Neural progenitor cell (in vitro differentiated cells): ENCODE measurements at regions not wholly inside any gene's neighbourhood (a gene's known extent, or its start where the extent isn't known, plus 50 kb on each side); places are given as distances from the start of the nearest gene placed in this dataset.

Experiments used
- DNase-seq: peaks from one replicate; pipeline ENCODE4 v3.0.0-alpha.2; 2016; ENCODE audit warnings: low spot score
- H2AFZ ChIP-seq: fragments of 200-600 bp; sonication (generic); replicated peaks from 2 replicates; pipeline ENCODE4 v1.6.1; 2016; ENCODE audit warnings: antibody characterized with exemption
- H3F3A ChIP-seq: fragments of 200-600 bp; sonication (generic); 2 replicates; pipeline ENCODE4 v1.6.1; 2016; ENCODE audit warnings: antibody characterized with exemption, low read depth
- H3K27ac ChIP-seq: fragments of 200-600 bp; sonication (generic); 2 replicates; pipeline ENCODE4 v1.5.1; 2016; ENCODE audit warnings: mild to moderate bottlenecking
- H3K27me3 ChIP-seq: fragments of 200-600 bp; sonication (generic); 2 replicates; pipeline ENCODE4 v1.6.1; 2016; ENCODE audit warnings: mild to moderate bottlenecking, moderate library complexity
- H3K36me3 ChIP-seq: fragments of 200-600 bp; sonication (generic); 2 replicates; pipeline ENCODE4 v1.5.1; 2016
- H3K4me1 ChIP-seq: fragments of 200-600 bp; sonication (generic); 2 replicates; pipeline ENCODE4 v1.6.1; 2016; ENCODE audit warnings: mixed run types
- H3K4me2 ChIP-seq: fragments of 200-600 bp; sonication (generic); 2 replicates; pipeline ENCODE4 v1.6.1; 2016
- H3K4me3 ChIP-seq: fragments of 200-600 bp; sonication (generic); 2 replicates; pipeline ENCODE4 v1.5.1; 2016
- H3K79me2 ChIP-seq: fragments of 200-600 bp; sonication (generic); 2 replicates; pipeline ENCODE4 v1.6.1; 2016; ENCODE audit warnings: low read depth
- H3K9ac ChIP-seq: fragments of 200-600 bp; sonication (generic); 2 replicates; pipeline ENCODE4 v1.6.1; 2016
- H3K9me3 ChIP-seq: fragments of 200-600 bp; sonication (generic); 2 replicates; pipeline ENCODE4 v1.5.1; 2016; ENCODE audit warnings: low read depth
- H4K20me1 ChIP-seq: fragments of 200-600 bp; sonication (generic); 2 replicates; pipeline ENCODE4 v1.6.1; 2016; ENCODE audit warnings: low read depth
- H3K27ac Mint-ChIP-seq: 3 replicates; pipeline ENCODE4 v1.8.0; 2021; ENCODE audit warnings: mixed read lengths
- H3K27me3 Mint-ChIP-seq: 2 replicates; pipeline ENCODE4 v1.8.0; 2022; ENCODE audit warnings: low read depth, mild to moderate bottlenecking, inconsistent platforms, moderate library complexity, mixed read lengths; ENCODE audit not compliant: insufficient read depth
- H3K36me3 Mint-ChIP-seq: 3 replicates; pipeline ENCODE4 v1.8.0; 2021; ENCODE audit warnings: mixed read lengths
- H3K4me1 Mint-ChIP-seq: 3 replicates; pipeline ENCODE4 v1.8.0; 2021; ENCODE audit warnings: mixed read lengths
- H3K4me3 Mint-ChIP-seq: 3 replicates; pipeline ENCODE4 v1.8.0; 2021; ENCODE audit warnings: mild to moderate bottlenecking, moderate library complexity, mixed read lengths
- H3K9me3 Mint-ChIP-seq: 3 replicates; pipeline ENCODE4 v1.8.0; 2020; ENCODE audit warnings: mixed read lengths
- EZH2 ChIP-seq: fragments of 200-600 bp; sonication (generic); IDR thresholded peaks from 2 replicates; pipeline ENCODE4 v1.6.1; 2017; ENCODE audit warnings: antibody characterized with exemption, mild to moderate bottlenecking, moderate library complexity
- EZH2phosphoT487 ChIP-seq: fragments of 200-600 bp; sonication (generic); IDR thresholded peaks from 2 replicates; pipeline ENCODE4 v1.6.1; 2017; ENCODE audit warnings: antibody characterized with exemption
- TF ChIP-seq, protein P1 (sequence below): fragments of 200-600 bp; sonication (generic); IDR thresholded peaks from 2 replicates; pipeline ENCODE4 v1.5.1; 2017; ENCODE audit warnings: antibody characterized with exemption, mild to moderate bottlenecking

DNA sequence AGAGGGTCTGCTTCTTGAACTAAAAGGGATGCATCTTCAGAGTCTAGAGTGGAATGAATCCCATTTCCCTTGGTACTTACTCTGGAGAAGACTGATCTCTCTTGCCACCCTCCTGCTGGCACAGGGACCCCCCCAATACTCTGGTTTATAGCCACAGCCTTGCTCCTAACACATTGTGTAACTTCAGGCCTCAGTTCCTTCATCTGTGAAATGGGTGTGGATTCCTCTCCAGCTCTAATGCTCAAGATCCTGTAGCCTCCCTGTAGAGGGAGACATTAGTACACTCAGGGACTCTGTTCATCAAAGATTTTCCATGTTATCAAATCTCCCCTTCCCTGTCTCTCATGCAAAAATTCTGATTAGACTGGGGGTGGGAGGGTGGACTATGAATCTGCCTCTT, 315.7 kb upstream of the MOCS1 start:
- Histone ChIP-seq H3F3A (no peaks in the 10 kb centered on the region), H3K9ac (no peak overlapping the region), H3K79me2 (no peaks in the 10 kb centered on the region), H3K9me3 (no peaks in the 10 kb centered on the region), H3K36me3 (no peaks in the 10 kb centered on the region), H4K20me1 (no peaks in the 10 kb centered on the region), H3K4me3 (no peak overlapping the region), H3K27ac (no peak overlapping the region), H2AFZ (no peak overlapping the region), H3K4me1 (no peaks in the 10 kb centered on the region), H3K4me2 (no peak overlapping the region), H3K27me3 (no peaks in the 10 kb centered on the region)
- no peak for DNase-seq
- H3K36me3 Mint-ChIP-seq = no peaks in the 10 kb centered on the region
- H3K9me3 Mint-ChIP-seq = no peaks in the 10 kb centered on the region
- no peaks in the 10 kb centered on the region for H3K4me1 Mint-ChIP-seq
- no peak overlapping the region for H3K4me3 Mint-ChIP-seq
- TF ChIP-seq EZH2phosphoT487 (no peak), EZH2 (no peak)
- TF ChIP-seq, protein P1, sequence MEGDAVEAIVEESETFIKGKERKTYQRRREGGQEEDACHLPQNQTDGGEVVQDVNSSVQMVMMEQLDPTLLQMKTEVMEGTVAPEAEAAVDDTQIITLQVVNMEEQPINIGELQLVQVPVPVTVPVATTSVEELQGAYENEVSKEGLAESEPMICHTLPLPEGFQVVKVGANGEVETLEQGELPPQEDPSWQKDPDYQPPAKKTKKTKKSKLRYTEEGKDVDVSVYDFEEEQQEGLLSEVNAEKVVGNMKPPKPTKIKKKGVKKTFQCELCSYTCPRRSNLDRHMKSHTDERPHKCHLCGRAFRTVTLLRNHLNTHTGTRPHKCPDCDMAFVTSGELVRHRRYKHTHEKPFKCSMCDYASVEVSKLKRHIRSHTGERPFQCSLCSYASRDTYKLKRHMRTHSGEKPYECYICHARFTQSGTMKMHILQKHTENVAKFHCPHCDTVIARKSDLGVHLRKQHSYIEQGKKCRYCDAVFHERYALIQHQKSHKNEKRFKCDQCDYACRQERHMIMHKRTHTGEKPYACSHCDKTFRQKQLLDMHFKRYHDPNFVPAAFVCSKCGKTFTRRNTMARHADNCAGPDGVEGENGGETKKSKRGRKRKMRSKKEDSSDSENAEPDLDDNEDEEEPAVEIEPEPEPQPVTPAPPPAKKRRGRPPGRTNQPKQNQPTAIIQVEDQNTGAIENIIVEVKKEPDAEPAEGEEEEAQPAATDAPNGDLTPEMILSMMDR = no peak
- no peak overlapping the region for H3K27ac Mint-ChIP-seq
- no peaks in the 10 kb centered on the region for H3K27me3 Mint-ChIP-seq

DNA sequence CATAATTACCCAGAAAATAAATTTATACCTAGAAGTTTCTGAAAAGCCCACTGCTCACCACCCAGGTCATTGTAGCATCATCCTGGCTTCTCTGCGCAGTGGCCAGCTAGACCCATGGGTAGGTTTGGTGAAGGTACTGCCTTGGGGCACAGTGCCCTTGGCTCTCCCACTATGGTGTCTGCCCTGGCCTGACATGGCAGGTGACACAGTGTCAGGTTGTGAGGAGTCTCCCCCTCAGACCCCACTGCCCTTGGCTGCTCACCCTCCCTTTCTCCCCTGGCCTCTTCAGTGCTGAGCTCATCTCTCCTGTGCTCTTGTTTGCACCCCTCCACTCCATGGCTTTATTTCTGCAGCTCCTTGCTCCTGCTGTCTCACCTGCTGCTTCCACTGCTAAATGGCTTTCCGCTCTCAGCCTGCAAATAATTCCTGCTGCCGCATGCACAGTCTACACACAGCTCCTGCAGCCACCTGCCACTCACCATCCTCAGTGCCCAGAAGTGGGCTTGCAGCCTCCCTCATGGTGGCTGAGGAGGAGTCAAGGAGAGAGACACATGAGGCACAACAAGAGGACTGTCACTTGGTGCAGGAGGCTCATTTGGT, 313.4 kb upstream of the MOCS1 start:
- DNase-seq = no peak
- no peaks in the 10 kb centered on the region for H3K9me3 Mint-ChIP-seq

GRCh38 chr6:40244699-40245098, 310.4 kb upstream of the MOCS1 start:
- Histone ChIP-seq H3K4me1 (no peaks in the 10 kb centered on the region), H3K79me2 (no peaks in the 10 kb centered on the region), H4K20me1 (no peaks in the 10 kb centered on the region), H3K4me3 (no peak overlapping the region), H3K27me3 (no peaks in the 10 kb centered on the region), H3F3A (no peaks in the 10 kb centered on the region), H3K9me3 (no peaks in the 10 kb centered on the region), H3K36me3 (no peaks in the 10 kb centered on the region), H3K4me2 (no peak overlapping the region), H3K27ac (no peak overlapping the region), H3K9ac (no peak overlapping the region), H2AFZ (no peak overlapping the region)
- no peaks in the 10 kb centered on the region for H3K36me3 Mint-ChIP-seq
- H3K4me1 Mint-ChIP-seq = no peaks in the 10 kb centered on the region
- TF ChIP-seq EZH2phosphoT487 (no peak), EZH2 (no peak)
- TF ChIP-seq, protein P1 = no peak
- H3K27me3 Mint-ChIP-seq = peaks cover 7% of the 10 kb centered on the region
- no peaks in the 10 kb centered on the region for H3K9me3 Mint-ChIP-seq
- no peak overlapping the region for H3K4me3 Mint-ChIP-seq
- DNase-seq = no peak
- H3K27ac Mint-ChIP-seq = no peak overlapping the region

More for the DNA sequence above, 313.4 kb upstream of the MOCS1 start:
- Histone ChIP-seq H2AFZ (no peak overlapping the region), H3K36me3 (no peaks in the 10 kb centered on the region), H3K4me2 (no peak overlapping the region), H3K9ac (no peak overlapping the region), H3K27ac (no peak overlapping the region), H3K4me1 (no peaks in the 10 kb centered on the region), H3K79me2 (no peaks in the 10 kb centered on the region), H4K20me1 (no peaks in the 10 kb centered on the region), H3K4me3 (no peak overlapping the region), H3K9me3 (no peaks in the 10 kb centered on the region), H3F3A (no peaks in the 10 kb centered on the region), H3K27me3 (no peaks in the 10 kb centered on the region)
- no peak overlapping the region for H3K4me3 Mint-ChIP-seq
- no peak overlapping the region for H3K27ac Mint-ChIP-seq
- H3K4me1 Mint-ChIP-seq = no peaks in the 10 kb centered on the region
- no peak for TF ChIP-seq EZH2phosphoT487
- no peak for TF ChIP-seq EZH2
- TF ChIP-seq, protein P1 = no peak
- H3K27me3 Mint-ChIP-seq = peaks cover 2% of the 10 kb centered on the region
- H3K36me3 Mint-ChIP-seq = no peaks in the 10 kb centered on the region
